ENCODE measurements at regions not wholly inside any gene's neighbourhood (a gene's known extent, or its start where the extent isn't known, plus 50 kb on each side); places are given as distances from the start of the nearest gene placed in this dataset.

DNA sequence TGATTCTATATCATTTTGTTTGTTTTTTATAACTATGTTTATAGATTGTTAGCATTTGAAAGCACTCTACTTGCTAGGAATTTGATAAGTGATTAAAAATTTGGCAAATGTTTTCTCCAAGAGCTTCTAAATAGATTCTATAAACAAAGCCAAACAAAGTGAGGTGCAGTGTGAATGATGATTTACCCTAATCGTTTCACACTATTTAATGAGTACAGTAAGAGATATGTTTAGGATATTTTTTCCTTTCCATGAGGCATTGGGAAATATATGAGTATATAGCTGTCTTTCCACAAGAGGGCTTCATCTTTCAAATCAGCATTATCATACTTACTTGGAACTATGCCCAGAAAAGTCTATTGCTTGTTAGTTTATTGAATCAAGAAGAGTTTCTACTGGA is 277.0 kb upstream of the BRINP3 start:
- TF ChIP-seq, protein P1, sequence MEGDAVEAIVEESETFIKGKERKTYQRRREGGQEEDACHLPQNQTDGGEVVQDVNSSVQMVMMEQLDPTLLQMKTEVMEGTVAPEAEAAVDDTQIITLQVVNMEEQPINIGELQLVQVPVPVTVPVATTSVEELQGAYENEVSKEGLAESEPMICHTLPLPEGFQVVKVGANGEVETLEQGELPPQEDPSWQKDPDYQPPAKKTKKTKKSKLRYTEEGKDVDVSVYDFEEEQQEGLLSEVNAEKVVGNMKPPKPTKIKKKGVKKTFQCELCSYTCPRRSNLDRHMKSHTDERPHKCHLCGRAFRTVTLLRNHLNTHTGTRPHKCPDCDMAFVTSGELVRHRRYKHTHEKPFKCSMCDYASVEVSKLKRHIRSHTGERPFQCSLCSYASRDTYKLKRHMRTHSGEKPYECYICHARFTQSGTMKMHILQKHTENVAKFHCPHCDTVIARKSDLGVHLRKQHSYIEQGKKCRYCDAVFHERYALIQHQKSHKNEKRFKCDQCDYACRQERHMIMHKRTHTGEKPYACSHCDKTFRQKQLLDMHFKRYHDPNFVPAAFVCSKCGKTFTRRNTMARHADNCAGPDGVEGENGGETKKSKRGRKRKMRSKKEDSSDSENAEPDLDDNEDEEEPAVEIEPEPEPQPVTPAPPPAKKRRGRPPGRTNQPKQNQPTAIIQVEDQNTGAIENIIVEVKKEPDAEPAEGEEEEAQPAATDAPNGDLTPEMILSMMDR (conservative IDR thresholded peaks at IDR 0.05; ENCODE audit: low read depth, low read length) = 0 out of 2 replicates have a peak, but pooled peaks have one; percentile 26
- TF ChIP-seq RFX5 (IDR thresholded peaks at IDR 0.05; ENCODE audit: low read depth, low read length) (no peak), POLR2A (IDR thresholded peaks at IDR 0.05; ENCODE audit: low read depth, low read length) (no peak), BHLHE40 (IDR thresholded peaks at IDR 0.05; ENCODE audit: low read depth, low read length) (no peak)
- TF ChIP-seq, protein P2, sequence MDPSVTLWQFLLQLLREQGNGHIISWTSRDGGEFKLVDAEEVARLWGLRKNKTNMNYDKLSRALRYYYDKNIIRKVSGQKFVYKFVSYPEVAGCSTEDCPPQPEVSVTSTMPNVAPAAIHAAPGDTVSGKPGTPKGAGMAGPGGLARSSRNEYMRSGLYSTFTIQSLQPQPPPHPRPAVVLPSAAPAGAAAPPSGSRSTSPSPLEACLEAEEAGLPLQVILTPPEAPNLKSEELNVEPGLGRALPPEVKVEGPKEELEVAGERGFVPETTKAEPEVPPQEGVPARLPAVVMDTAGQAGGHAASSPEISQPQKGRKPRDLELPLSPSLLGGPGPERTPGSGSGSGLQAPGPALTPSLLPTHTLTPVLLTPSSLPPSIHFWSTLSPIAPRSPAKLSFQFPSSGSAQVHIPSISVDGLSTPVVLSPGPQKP (IDR thresholded peaks at IDR 0.05; ENCODE audit: borderline replicate concordance, low read depth, low read length) = no peak

All from IMR-90 (cell line).